Omental fat pad (tissue), 3 donors: ENCODE measurements at regions not wholly inside any gene's neighbourhood (a gene's known extent, or its start where the extent isn't known, plus 50 kb on each side); places are given as distances from the start of the nearest gene placed in this dataset.

Experiments
- ATAC-seq: fragments of 150-250 bp; one replicate; pipeline ENCODE4 v1.9.1; 2016; ENCODE audit warnings: mild to moderate bottlenecking, moderate library complexity; ENCODE audit not compliant: low FRiP score
- DNase-seq: peaks from one replicate; pipeline ENCODE4 v3.0.0-alpha.2; 2019; ENCODE audit warnings: low spot score
- CTCF ChIP-seq, 3 donors: fragments of 450-650 bp; IDR thresholded peaks; one replicate each; pipeline ENCODE4 v1.5.1; 2016 to 2017; ENCODE audit warnings: antibody characterized with exemption in 3 of 3, mild to moderate bottlenecking in 3 of 3, moderate library complexity in 2 of 3

- TF ChIP-seq CTCF (IDR thresholded peaks at IDR 0.05): no peak
- ATAC-seq (no peak), DNase-seq (no peak)
Measured at GRCh38 chr13:26989957-26990713, 181.5 kb downstream of the USP12 start.

GRCh38 chr13:26989261-26989956, 182.2 kb downstream of the USP12 start:
- DNase-seq: no peak

GRCh38 chr13:26988059-26988769, 183.4 kb downstream of the USP12 start:
- ATAC-seq (no peak), DNase-seq (no peak)
- TF ChIP-seq CTCF (IDR thresholded peaks at IDR 0.05): no peak

More at GRCh38 chr13:26989261-26989956, 182.2 kb downstream of the USP12 start:
- ATAC-seq: no peak
- TF ChIP-seq CTCF (IDR thresholded peaks at IDR 0.05): no peak

- no peak for TF ChIP-seq CTCF (IDR thresholded peaks at IDR 0.05)
- ATAC-seq (no peak), DNase-seq (no peak)
Measured at GRCh38 chr13:26987486-26988013, 184.1 kb downstream of the USP12 start.

- DNase-seq (peak; percentile 68), ATAC-seq (peak; percentile 83)
- peak in 2 of 3 donors; percentile 77 to 83 for TF ChIP-seq CTCF (IDR thresholded peaks at IDR 0.05)
Measured at GRCh38 chr13:26985285-26985878, 186.2 kb downstream of the USP12 start.

- ATAC-seq: no peak
- TF ChIP-seq CTCF (IDR thresholded peaks at IDR 0.05): no peak
- no peak for DNase-seq
Measured at GRCh38 chr13:26984337-26984736, 187.3 kb downstream of the USP12 start.
